ENCODE measurements at regions not wholly inside any gene's neighbourhood (a gene's known extent, or its start where the extent isn't known, plus 50 kb on each side); places are given as distances from the start of the nearest gene placed in this dataset.

GRCh38 chr6:4017834-4018170, 61.1 kb downstream of the FAM217A start (continued):
- TF ChIP-seq ZBTB5 (IDR thresholded peaks at IDR 0.05) (no peak), CHD2 (IDR thresholded peaks at IDR 0.05; ENCODE audit: low read depth, low read length) (no peak), ESRRB (CRISPR knock-in tag; IDR thresholded peaks at IDR 0.05; ENCODE audit: borderline replicate concordance) (no peak), ZNF644 (tag; IDR thresholded peaks at IDR 0.05; ENCODE audit: low read depth) (no peak), MEF2D (tag; conservative IDR thresholded peaks at IDR 0.05; ENCODE audit: low read depth) (no peak), ADNP (tag; IDR thresholded peaks at IDR 0.05) (no peak), ZNF324 (CRISPR knock-in tag; IDR thresholded peaks at IDR 0.05) (no peak), ZBTB40 (IDR thresholded peaks at IDR 0.05) (0 out of 2 replicates have a peak, but pooled peaks have one; percentile 5), ZBTB40 (CRISPR knock-in tag; IDR thresholded peaks at IDR 0.05) (no peak), ARID4B (CRISPR knock-in tag; IDR thresholded peaks at IDR 0.05) (no peak), HOMEZ (CRISPR knock-in tag; IDR thresholded peaks at IDR 0.05) (no peak)
